ENCODE measurements at regions not wholly inside any gene's neighbourhood (a gene's known extent, or its start where the extent isn't known, plus 50 kb on each side); places are given as distances from the start of the nearest gene placed in this dataset.

DNA sequence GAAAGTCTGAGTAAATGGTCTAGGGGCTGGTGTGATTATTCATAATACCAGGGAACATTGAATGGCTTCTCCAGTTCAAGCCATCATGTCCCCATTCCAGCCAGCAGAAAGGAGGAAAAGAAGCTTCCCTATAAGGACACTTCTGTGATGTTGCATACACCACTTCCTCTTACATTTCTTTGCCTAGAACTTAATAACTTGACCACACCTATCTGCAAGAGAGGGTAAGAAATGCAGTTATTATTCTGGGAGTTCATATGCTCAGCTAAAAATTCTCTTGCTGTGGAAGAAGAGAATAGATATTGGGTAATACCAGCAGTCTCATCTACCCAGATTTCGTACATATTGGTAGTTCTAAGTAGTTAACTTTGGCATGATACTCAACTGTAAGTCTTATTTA lies 166.1 kb downstream of the SLC28A3 start:
- no peak for TF ChIP-seq CTCF (IDR thresholded peaks at IDR 0.05; ENCODE audit: extremely low read depth, missing control alignments)
- no peak for DNase-seq (ENCODE audit: low spot score)

DNA sequence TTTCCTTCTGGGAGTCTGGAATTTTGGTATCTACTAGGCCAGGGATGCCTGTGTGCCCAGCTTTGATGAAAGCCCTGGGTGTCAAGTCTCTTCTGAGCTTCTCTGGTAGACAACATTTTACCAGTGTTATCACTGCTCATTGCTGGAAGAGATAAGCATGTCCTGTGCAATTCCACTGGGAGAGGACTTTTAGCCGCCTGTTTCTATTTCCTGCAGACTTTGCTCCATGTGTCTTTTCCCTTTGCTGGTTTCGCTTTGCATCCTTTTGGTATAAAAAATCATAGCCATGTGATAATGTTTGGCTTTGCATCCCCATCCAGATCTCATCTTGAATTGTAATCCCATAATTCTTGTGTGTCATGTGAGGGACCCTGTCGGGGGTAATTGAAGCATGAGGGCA lies 163.2 kb downstream of the SLC28A3 start:
- no peak for TF ChIP-seq CTCF (IDR thresholded peaks at IDR 0.05; ENCODE audit: extremely low read depth, missing control alignments)
- no peak for DNase-seq (ENCODE audit: low spot score)

- no peak for DNase-seq (ENCODE audit: low spot score)
- TF ChIP-seq CTCF (IDR thresholded peaks at IDR 0.05; ENCODE audit: extremely low read depth, missing control alignments) = no peak
These were observed 161.0 kb downstream of the SLC28A3 start for GRCh38 chr9:84179531-84179930.

DNA sequence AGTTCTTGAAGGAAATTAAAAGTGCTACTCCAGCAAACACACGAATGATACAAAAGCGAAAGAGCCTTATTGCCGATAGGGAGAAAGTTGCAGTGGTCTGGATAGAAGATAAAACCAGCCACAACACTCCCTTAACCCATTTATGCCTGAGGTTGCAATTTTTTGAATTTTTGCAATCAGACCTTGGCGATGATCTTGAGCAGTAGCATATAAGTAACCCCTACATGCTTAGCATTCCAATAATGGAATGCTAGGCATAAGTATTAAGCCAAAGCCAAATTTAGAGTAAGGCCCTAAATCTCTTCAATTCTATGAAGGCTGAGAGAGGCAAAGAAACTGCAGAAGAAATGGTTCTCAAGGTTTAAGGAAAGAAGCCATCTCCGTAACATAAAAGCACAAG lies 153.5 kb downstream of the SLC28A3 start:
- no peak for DNase-seq (ENCODE audit: low spot score)
- TF ChIP-seq CTCF (IDR thresholded peaks at IDR 0.05; ENCODE audit: extremely low read depth, missing control alignments) = no peak

GRCh38 chr9:84189904-84190303 lies 150.7 kb downstream of the SLC28A3 start:
- TF ChIP-seq CTCF (IDR thresholded peaks at IDR 0.05; ENCODE audit: extremely low read depth, missing control alignments) = no peak
- DNase-seq (ENCODE audit: low spot score) = no peak

- TF ChIP-seq CTCF (IDR thresholded peaks at IDR 0.05; ENCODE audit: extremely low read depth, missing control alignments) = no peak
- no peak for DNase-seq (ENCODE audit: low spot score)
These were observed 150.1 kb downstream of the SLC28A3 start for GRCh38 chr9:84190411-84190810.

DNA sequence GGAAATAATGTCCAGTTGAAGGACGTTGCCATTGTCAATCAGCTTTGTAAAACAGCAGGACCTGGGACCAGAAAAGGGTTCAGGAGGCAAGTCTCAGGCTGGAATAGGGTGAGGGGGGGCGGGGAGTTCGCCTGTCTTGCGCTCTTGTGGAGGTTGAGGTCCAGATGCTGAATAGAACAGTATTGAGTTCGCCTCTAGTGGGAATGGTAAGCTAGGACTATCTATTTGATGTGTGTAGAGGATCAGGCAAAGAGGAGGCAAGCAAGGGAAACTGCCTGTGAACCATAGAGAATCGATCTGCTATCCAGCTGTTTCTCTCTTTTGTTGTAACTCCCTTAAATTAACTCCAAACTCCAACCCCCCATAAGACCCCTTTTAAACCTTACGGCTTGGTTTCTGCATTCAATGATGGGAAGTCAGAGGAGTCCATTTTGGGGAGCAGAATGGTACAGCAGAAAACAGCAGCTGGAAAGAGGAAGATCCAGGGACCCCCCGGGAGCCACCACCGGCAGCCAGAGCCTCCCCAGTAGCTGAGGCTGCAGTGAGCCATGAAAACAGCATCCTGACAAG lies 133.7 kb downstream of the SLC28A3 start:
- no peak for TF ChIP-seq CTCF (IDR thresholded peaks at IDR 0.05; ENCODE audit: extremely low read depth, missing control alignments)
- DNase-seq (ENCODE audit: low spot score) = no peak
